ENCODE measurements at regions not wholly inside any gene's neighbourhood (a gene's known extent, or its start where the extent isn't known, plus 50 kb on each side); places are given as distances from the start of the nearest gene placed in this dataset.

GRCh38 chr10:107814865-107815487 is 650.5 kb upstream of the SORCS1 start:
- TF ChIP-seq, protein P1, sequence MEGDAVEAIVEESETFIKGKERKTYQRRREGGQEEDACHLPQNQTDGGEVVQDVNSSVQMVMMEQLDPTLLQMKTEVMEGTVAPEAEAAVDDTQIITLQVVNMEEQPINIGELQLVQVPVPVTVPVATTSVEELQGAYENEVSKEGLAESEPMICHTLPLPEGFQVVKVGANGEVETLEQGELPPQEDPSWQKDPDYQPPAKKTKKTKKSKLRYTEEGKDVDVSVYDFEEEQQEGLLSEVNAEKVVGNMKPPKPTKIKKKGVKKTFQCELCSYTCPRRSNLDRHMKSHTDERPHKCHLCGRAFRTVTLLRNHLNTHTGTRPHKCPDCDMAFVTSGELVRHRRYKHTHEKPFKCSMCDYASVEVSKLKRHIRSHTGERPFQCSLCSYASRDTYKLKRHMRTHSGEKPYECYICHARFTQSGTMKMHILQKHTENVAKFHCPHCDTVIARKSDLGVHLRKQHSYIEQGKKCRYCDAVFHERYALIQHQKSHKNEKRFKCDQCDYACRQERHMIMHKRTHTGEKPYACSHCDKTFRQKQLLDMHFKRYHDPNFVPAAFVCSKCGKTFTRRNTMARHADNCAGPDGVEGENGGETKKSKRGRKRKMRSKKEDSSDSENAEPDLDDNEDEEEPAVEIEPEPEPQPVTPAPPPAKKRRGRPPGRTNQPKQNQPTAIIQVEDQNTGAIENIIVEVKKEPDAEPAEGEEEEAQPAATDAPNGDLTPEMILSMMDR (IDR thresholded peaks at IDR 0.05) = peak; percentile 50 to 59 (median 58)
- no peak for TF ChIP-seq POLR2A (IDR thresholded peaks at IDR 0.05)
- no peak for TF ChIP-seq EP300 (IDR thresholded peaks at IDR 0.05)

Data from tibial nerve (tissue), 4 donors.